ENCODE measurements at regions not wholly inside any gene's neighbourhood (a gene's known extent, or its start where the extent isn't known, plus 50 kb on each side); places are given as distances from the start of the nearest gene placed in this dataset.

- DNase-seq, result no peak
Measured at GRCh38 chr1:229760478-229760996, 134.5 kb downstream of the URB2 start.

GRCh38 chr1:229762891-229763290 is 136.8 kb downstream of the URB2 start:
- DNase-seq, result no peak

- DNase-seq, result no peak
Measured at GRCh38 chr1:229768232-229768631, 142.2 kb downstream of the URB2 start.

GRCh38 chr1:229769006-229769405 is 143.0 kb downstream of the URB2 start:
- DNase-seq, result no peak

- DNase-seq, result no peak
Measured at GRCh38 chr1:229769809-229770208, 143.8 kb downstream of the URB2 start.

- no peak for DNase-seq
Measured at GRCh38 chr1:229778794-229779193, 152.7 kb downstream of the URB2 start.

- DNase-seq, result peak in 1 of 2 donors; percentile 14
Measured at GRCh38 chr1:229781453-229781852, 155.4 kb downstream of the URB2 start.

GRCh38 chr1:229782469-229782868 is 156.4 kb downstream of the URB2 start:
- no peak for DNase-seq

- no peak for DNase-seq
Measured at GRCh38 chr1:229784834-229785233, 158.8 kb downstream of the URB2 start.

- no peak for DNase-seq
Measured at GRCh38 chr1:229786974-229787610, 161.0 kb downstream of the URB2 start.

- DNase-seq, result no peak
Measured at GRCh38 chr1:229788004-229788403, 162.0 kb downstream of the URB2 start.

- no peak for DNase-seq
Measured at GRCh38 chr1:229792012-229792975, 166.2 kb downstream of the URB2 start.

GRCh38 chr1:229793488-229793887 is 167.4 kb downstream of the URB2 start:
- no peak for DNase-seq

- DNase-seq, result no peak
Measured at GRCh38 chr1:229798558-229798957, 172.5 kb downstream of the URB2 start.

GRCh38 chr1:229803626-229804217 is 177.7 kb downstream of the URB2 start:
- DNase-seq, result peak in 1 of 2 donors; percentile 10

GRCh38 chr1:229808272-229808671 is 182.2 kb downstream of the URB2 start:
- no peak for DNase-seq

GRCh38 chr1:229810140-229810539 is 184.1 kb downstream of the URB2 start:
- no peak for DNase-seq

- DNase-seq, result no peak
Measured at GRCh38 chr1:229810961-229811360, 184.9 kb downstream of the URB2 start.

- DNase-seq, result no peak
Measured at GRCh38 chr1:229812148-229812547, 186.1 kb downstream of the URB2 start.

GRCh38 chr1:229812693-229813092 is 186.6 kb downstream of the URB2 start:
- no peak for DNase-seq

GRCh38 chr1:229815076-229815475 is 189.0 kb downstream of the URB2 start:
- DNase-seq, result no peak

GRCh38 chr1:229815961-229816360 is 189.9 kb downstream of the URB2 start:
- no peak for DNase-seq

GRCh38 chr1:229817936-229818335 is 191.9 kb downstream of the URB2 start:
- no peak for DNase-seq
